ENCODE measurements at regions not wholly inside any gene's neighbourhood (a gene's known extent, or its start where the extent isn't known, plus 50 kb on each side); places are given as distances from the start of the nearest gene placed in this dataset.

DNA sequence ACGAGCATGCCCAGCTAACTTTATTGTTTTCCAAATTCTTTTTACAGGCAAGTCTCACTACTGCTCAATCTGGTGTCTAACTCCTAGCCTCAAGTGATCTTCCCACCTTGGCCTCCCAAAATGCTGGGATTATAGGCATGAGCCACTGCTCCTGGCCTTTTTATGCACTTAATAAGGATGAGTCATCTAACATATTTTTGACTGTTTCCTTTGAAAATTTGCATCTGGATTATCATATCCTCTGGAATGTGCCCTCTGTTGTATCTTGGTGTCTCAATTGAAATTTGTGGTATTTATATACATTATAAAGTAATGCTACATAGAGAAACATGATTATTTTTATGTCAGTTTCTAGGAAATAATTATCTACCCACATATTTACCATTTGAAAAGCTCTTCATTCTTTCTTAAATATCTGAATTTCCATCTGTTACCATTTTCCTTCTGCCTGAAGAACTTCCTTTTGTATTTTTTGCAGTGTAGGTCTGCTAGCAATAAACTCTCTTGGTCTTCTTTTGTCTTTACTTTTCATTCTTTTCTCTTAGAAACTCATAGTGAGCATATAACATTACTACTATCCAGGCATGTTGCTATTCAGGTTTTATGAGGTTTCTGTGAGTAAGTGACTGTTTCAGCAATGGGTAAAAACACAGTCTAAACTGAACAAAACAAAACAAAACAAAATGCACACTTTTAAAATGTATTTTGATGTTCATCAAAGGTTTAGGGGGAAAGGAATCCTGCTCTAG is 52.8 kb upstream of the CNOT2 start:
- intact Hi-C loops (cut with DNase I; ENCODE audit: low total_unique reads) = no loop called here
- Histone ChIP-seq H3K4me3 (no peak overlapping the region), H3K27me3 (replicated peaks in 1 of 7) (no peaks in the 10 kb centered on the region), H3K27ac (no peak overlapping the region), H3K9me3 (no peaks in the 10 kb centered on the region), H3K36me3 (no peaks in the 10 kb centered on the region), H3K4me1 (no peaks in the 10 kb centered on the region)
- WGBS, 5 donors = 83 to 94% (median 90%) methylated on average over 1 of the region's 1 CpG
- DNase-seq = no peak
- TF ChIP-seq CTCF (IDR thresholded peaks at IDR 0.05 in 8 of 11, conservative IDR thresholded peaks at IDR 0.05 in 3 of 11) (no peak), POLR2A (IDR thresholded peaks at IDR 0.05) (no peak), POLR2AphosphoS5 (IDR thresholded peaks at IDR 0.05) (no peak)

All from spleen (tissue), 11 donors.